ENCODE measurements at regions not wholly inside any gene's neighbourhood (a gene's known extent, or its start where the extent isn't known, plus 50 kb on each side); places are given as distances from the start of the nearest gene placed in this dataset.

- intact Hi-C loops (cut with DNase I), result no loop called here
- 66 to 79% (median 74%) methylated on average over 2 of the region's 2 CpGs for WGBS, 4 donors
- Histone ChIP-seq H3K36me3 (replicated peaks in 1 of 2) (no peaks in the 10 kb centered on the region), H3K27ac (no peak overlapping the region), H3K4me1 (replicated peaks in 1 of 2) (no peaks in the 10 kb centered on the region), H3K4me3 (no peak overlapping the region), H3K27me3 (no peaks in the 10 kb centered on the region), H3K9me3 (replicated peaks in 1 of 3) (no peaks in the 10 kb centered on the region)
- DNase-seq, result no peak
- TF ChIP-seq CTCF (IDR thresholded peaks at IDR 0.05) (no peak), POLR2A (IDR thresholded peaks at IDR 0.05) (no peak)
Observed at GRCh38 chr4:110778521-110778920, 155.6 kb upstream of the PITX2 start.

GRCh38 chr4:110780538-110780937 lies 157.7 kb upstream of the PITX2 start:
- TF ChIP-seq POLR2A (IDR thresholded peaks at IDR 0.05), result no peak
- no peak for TF ChIP-seq CTCF (IDR thresholded peaks at IDR 0.05)
- Histone ChIP-seq H3K9me3 (replicated peaks in 1 of 3) (no peaks in the 10 kb centered on the region), H3K27me3 (no peaks in the 10 kb centered on the region), H3K4me3 (no peak overlapping the region), H3K4me1 (replicated peaks in 1 of 2) (no peaks in the 10 kb centered on the region), H3K27ac (no peak overlapping the region), H3K36me3 (replicated peaks in 1 of 2) (no peaks in the 10 kb centered on the region)
- 50 to 91% (median 88%) methylated on average over 1 of the region's 1 CpG for WGBS, 4 donors
- DNase-seq, result no peak
- intact Hi-C loops (cut with DNase I), result no loop called here

GRCh38 chr4:110781944-110782343 lies 159.1 kb upstream of the PITX2 start:
- Histone ChIP-seq H3K27ac (no peak overlapping the region), H3K9me3 (replicated peaks in 1 of 3) (no peaks in the 10 kb centered on the region), H3K4me1 (replicated peaks in 1 of 2) (no peaks in the 10 kb centered on the region), H3K36me3 (replicated peaks in 1 of 2) (no peaks in the 10 kb centered on the region), H3K4me3 (no peak overlapping the region), H3K27me3 (no peaks in the 10 kb centered on the region)
- DNase-seq, result no peak
- intact Hi-C loops (cut with DNase I), result no loop called here
- 44 to 56% (median 54%) methylated on average over 4 of the region's 4 CpGs for WGBS, 4 donors
- no peak for TF ChIP-seq CTCF (IDR thresholded peaks at IDR 0.05)
- TF ChIP-seq POLR2A (IDR thresholded peaks at IDR 0.05), result no peak

GRCh38 chr4:110787109-110787508 lies 164.2 kb upstream of the PITX2 start:
- Histone ChIP-seq H3K27me3 (no peaks in the 10 kb centered on the region), H3K4me3 (no peak overlapping the region), H3K9me3 (replicated peaks in 1 of 3) (no peaks in the 10 kb centered on the region), H3K27ac (no peak overlapping the region), H3K36me3 (replicated peaks in 1 of 2) (no peaks in the 10 kb centered on the region), H3K4me1 (replicated peaks in 1 of 2) (no peaks in the 10 kb centered on the region)
- intact Hi-C loops (cut with DNase I), result no loop called here
- 36 to 50% (median 45%) methylated on average over 4 of the region's 4 CpGs for WGBS, 4 donors
- DNase-seq, result no peak
- no peak for TF ChIP-seq POLR2A (IDR thresholded peaks at IDR 0.05)
- TF ChIP-seq CTCF (IDR thresholded peaks at IDR 0.05), result no peak
